ENCODE measurements at regions not wholly inside any gene's neighbourhood (a gene's known extent, or its start where the extent isn't known, plus 50 kb on each side); places are given as distances from the start of the nearest gene placed in this dataset.

- TF ChIP-seq CTCF (conservative IDR thresholded peaks at IDR 0.05; ENCODE audit: low read depth, low read length) = no peak
- no peak for TF ChIP-seq SMC3 (IDR thresholded peaks at IDR 0.05; ENCODE audit: low read depth, low read length)
- TF ChIP-seq MAFK (IDR thresholded peaks at IDR 0.05; ENCODE audit: low read depth, low read length) = no peak
- no peak for TF ChIP-seq ELK1 (IDR thresholded peaks at IDR 0.05; ENCODE audit: borderline replicate concordance, low read depth, low read length)
- TF ChIP-seq RAD21 (IDR thresholded peaks at IDR 0.05; ENCODE audit: low read length) = no peak
- no peak for TF ChIP-seq POLR2A (IDR thresholded peaks at IDR 0.05; ENCODE audit: low read depth, low read length)
- TF ChIP-seq CEBPB (IDR thresholded peaks at IDR 0.05; ENCODE audit: low read depth, low read length) = no peak
- no peak for TF ChIP-seq FOS (IDR thresholded peaks at IDR 0.05; ENCODE audit: low read depth, low read length)
Measured at GRCh38 chr20:59376998-59377397, 76.6 kb downstream of the EDN3 start.
